ENCODE measurements at regions not wholly inside any gene's neighbourhood (a gene's known extent, or its start where the extent isn't known, plus 50 kb on each side); places are given as distances from the start of the nearest gene placed in this dataset.

DNA sequence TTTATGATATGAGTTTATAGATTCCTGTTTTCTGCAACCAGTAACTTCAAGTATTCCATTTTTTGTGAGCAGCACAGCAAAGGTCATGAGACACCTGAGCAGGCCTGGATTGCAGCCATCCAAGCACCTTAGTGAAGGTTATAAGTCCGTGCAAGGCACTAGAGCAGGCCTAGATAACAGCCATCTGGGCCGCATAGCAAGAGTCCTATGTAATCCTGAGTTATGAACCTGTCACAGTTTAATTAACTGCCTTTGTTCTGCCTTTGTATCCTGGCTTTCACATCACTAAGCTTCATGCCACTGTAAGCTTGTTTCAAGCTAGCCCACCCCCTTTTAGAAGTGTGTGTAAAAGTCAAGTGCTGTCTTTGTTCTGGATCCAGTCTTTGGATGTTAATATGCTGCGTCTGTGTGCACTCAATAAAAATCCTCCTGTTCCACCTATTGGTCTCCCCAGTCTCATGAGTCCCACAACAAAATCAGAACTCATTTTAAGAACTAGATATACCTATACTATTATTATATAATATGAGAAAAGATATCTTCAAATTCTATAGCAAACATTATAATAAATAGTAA lies 556.2 kb upstream of the CHRM3 start:
- H3K4me3 ChIP-seq (ENCODE audit: low read length) = no peak overlapping the region
- no peak for TF ChIP-seq EZH2phosphoT487 (IDR thresholded peaks at IDR 0.05; ENCODE audit: low read length)
- TF ChIP-seq EZH2 (optimal IDR thresholded peaks at IDR 0.05; ENCODE audit: low read depth, low read length) = no peak
- TF ChIP-seq, protein P1, sequence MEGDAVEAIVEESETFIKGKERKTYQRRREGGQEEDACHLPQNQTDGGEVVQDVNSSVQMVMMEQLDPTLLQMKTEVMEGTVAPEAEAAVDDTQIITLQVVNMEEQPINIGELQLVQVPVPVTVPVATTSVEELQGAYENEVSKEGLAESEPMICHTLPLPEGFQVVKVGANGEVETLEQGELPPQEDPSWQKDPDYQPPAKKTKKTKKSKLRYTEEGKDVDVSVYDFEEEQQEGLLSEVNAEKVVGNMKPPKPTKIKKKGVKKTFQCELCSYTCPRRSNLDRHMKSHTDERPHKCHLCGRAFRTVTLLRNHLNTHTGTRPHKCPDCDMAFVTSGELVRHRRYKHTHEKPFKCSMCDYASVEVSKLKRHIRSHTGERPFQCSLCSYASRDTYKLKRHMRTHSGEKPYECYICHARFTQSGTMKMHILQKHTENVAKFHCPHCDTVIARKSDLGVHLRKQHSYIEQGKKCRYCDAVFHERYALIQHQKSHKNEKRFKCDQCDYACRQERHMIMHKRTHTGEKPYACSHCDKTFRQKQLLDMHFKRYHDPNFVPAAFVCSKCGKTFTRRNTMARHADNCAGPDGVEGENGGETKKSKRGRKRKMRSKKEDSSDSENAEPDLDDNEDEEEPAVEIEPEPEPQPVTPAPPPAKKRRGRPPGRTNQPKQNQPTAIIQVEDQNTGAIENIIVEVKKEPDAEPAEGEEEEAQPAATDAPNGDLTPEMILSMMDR (IDR thresholded peaks at IDR 0.05; ENCODE audit: low read length) = no peak
- no peak overlapping the region for H3K27ac ChIP-seq (ENCODE audit: low read length)
- no peaks in the 10 kb centered on the region for H3K4me1 ChIP-seq (ENCODE audit: low read length)
- H3K27me3 ChIP-seq (replicated peaks; ENCODE audit: insufficient read depth, low read length) = no peaks in the 10 kb centered on the region
- no peaks in the 10 kb centered on the region for H3K36me3 ChIP-seq (replicated peaks; ENCODE audit: insufficient read depth, low read length)
- H3F3A ChIP-seq (ENCODE audit: insufficient read depth, low read length) = no peaks in the 10 kb centered on the region
- H3K4me2 ChIP-seq (ENCODE audit: low read depth, low read length) = no peak overlapping the region
- no peaks in the 10 kb centered on the region for H3K79me2 ChIP-seq (ENCODE audit: low read length)
- H4K20me1 ChIP-seq (ENCODE audit: insufficient read depth, low read length) = no peaks in the 10 kb centered on the region
- no peaks in the 10 kb centered on the region for H3K9me2 ChIP-seq (replicated peaks; ENCODE audit: insufficient read depth, low read length)
- no peak for DNase-seq
- no peak overlapping the region for H3K9ac ChIP-seq (ENCODE audit: low read length)
- no peaks in the 10 kb centered on the region for H3K9me3 ChIP-seq (replicated peaks; ENCODE audit: insufficient read depth, low read length)
- no peak overlapping the region for H2AFZ ChIP-seq (ENCODE audit: low read length)

DNA sequence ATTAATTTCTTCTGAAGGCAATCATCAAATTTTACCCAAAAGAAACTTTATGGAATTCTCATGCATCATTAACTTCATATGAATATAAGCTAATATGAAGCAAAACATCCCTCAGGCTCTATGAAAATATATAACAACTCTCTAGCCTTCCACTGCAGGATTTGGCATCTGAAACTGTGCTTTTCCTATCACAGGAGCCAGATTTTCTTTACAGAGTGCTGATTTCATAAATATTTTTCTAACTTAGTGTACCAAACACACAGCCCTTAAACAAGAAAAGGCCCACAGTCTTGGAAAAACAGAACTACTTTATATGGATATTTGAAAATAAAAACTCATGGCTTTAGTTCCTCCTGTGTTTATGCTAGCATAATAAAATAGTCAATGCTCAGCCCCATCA lies 559.5 kb upstream of the CHRM3 start:
- no peak for TF ChIP-seq EZH2phosphoT487 (IDR thresholded peaks at IDR 0.05; ENCODE audit: low read length)
- Histone ChIP-seq H3K27ac (ENCODE audit: low read length) (no peak overlapping the region), H3F3A (ENCODE audit: insufficient read depth, low read length) (no peaks in the 10 kb centered on the region), H3K36me3 (replicated peaks; ENCODE audit: insufficient read depth, low read length) (no peaks in the 10 kb centered on the region), H3K79me2 (ENCODE audit: low read length) (no peaks in the 10 kb centered on the region), H3K4me1 (ENCODE audit: low read length) (0 out of 2 replicates have a peak, but pooled peaks cover 3% of the 10 kb centered on the region), H3K27me3 (replicated peaks; ENCODE audit: insufficient read depth, low read length) (no peaks in the 10 kb centered on the region), H3K4me3 (ENCODE audit: low read length) (no peak overlapping the region), H3K4me2 (ENCODE audit: low read depth, low read length) (no peak overlapping the region), H4K20me1 (ENCODE audit: insufficient read depth, low read length) (no peaks in the 10 kb centered on the region), H3K9me3 (replicated peaks; ENCODE audit: insufficient read depth, low read length) (no peaks in the 10 kb centered on the region), H3K9ac (ENCODE audit: low read length) (no peak overlapping the region), H2AFZ (ENCODE audit: low read length) (no peak overlapping the region), H3K9me2 (replicated peaks; ENCODE audit: insufficient read depth, low read length) (no peaks in the 10 kb centered on the region)
- DNase-seq = no peak

DNA sequence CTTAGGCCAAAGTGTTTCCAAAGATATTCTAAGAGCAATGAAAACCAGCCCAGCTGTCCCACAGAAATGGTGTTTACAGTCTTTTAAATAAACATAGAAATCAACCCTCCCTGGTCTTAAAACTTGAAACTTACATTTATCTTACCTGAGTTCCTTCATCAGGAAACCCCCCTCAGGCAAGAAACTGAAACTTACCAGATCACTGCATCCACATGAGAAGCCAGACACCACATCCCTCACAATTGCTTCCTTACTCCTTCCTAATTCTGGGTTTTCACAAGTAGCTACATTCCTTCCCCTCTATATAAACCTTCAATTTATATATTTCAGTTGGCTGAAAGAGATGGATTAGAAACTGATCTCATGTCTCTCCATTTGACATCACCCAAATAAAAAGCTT lies 563.0 kb upstream of the CHRM3 start:
- Histone ChIP-seq H3K4me3 (ENCODE audit: low read length) (no peak overlapping the region), H3K4me2 (ENCODE audit: low read depth, low read length) (no peak overlapping the region), H3K27me3 (replicated peaks; ENCODE audit: insufficient read depth, low read length) (no peaks in the 10 kb centered on the region), H3K36me3 (replicated peaks; ENCODE audit: insufficient read depth, low read length) (no peaks in the 10 kb centered on the region), H3K79me2 (ENCODE audit: low read length) (no peaks in the 10 kb centered on the region), H3K27ac (ENCODE audit: low read length) (no peak overlapping the region), H3K9me3 (replicated peaks; ENCODE audit: insufficient read depth, low read length) (no peaks in the 10 kb centered on the region), H3K9me2 (replicated peaks; ENCODE audit: insufficient read depth, low read length) (no peaks in the 10 kb centered on the region), H3K9ac (ENCODE audit: low read length) (no peak overlapping the region), H2AFZ (ENCODE audit: low read length) (no peak overlapping the region), H3F3A (ENCODE audit: insufficient read depth, low read length) (no peaks in the 10 kb centered on the region), H4K20me1 (ENCODE audit: insufficient read depth, low read length) (no peaks in the 10 kb centered on the region), H3K4me1 (ENCODE audit: low read length) (0 out of 2 replicates have a peak, but pooled peaks cover 3% of the 10 kb centered on the region)
- TF ChIP-seq EZH2phosphoT487 (IDR thresholded peaks at IDR 0.05; ENCODE audit: low read length) (no peak), EZH2 (optimal IDR thresholded peaks at IDR 0.05; ENCODE audit: low read depth, low read length) (no peak)
- TF ChIP-seq, protein P1 (IDR thresholded peaks at IDR 0.05; ENCODE audit: low read length) = no peak
- peak; percentile 8 for DNase-seq

DNA sequence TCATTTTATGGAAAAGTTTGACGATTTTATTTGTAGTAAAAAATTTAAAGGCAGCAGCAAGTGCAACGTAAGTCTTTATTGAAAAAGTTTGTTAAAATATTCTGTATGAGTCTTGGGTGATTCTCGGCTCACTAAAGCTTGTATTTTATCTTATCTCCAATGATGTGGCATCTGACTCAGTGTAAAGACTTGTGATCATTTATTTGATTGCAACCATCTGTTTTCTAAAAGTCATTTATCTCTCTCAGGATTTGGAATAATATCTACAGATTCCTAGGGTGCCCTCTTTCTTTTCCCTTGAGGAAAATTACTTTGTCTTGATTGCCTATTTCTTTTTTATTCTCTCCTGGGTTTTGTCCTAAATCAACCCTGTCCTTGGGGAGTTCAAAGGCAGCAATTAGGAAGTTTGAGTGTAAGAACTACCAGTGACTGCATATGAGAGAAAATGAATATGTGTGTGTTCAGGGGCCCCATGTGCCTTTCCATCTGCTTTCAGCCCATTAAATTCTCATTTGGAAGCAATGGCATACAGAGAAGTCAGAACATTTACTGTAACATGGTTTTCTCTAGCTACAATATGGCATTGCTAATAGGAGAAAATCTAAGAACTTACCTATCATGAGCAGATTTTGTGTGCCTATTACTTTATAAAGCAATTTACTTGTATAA lies 575.0 kb upstream of the CHRM3 start:
- H3K4me3 ChIP-seq (ENCODE audit: low read length) = no peak overlapping the region
- TF ChIP-seq EZH2phosphoT487 (IDR thresholded peaks at IDR 0.05; ENCODE audit: low read length) (no peak), EZH2 (optimal IDR thresholded peaks at IDR 0.05; ENCODE audit: low read depth, low read length) (no peak)
- TF ChIP-seq, protein P1 (IDR thresholded peaks at IDR 0.05; ENCODE audit: low read length) = no peak
- H3K9me3 ChIP-seq (replicated peaks; ENCODE audit: insufficient read depth, low read length) = no peaks in the 10 kb centered on the region
- H3K4me1 ChIP-seq (ENCODE audit: low read length) = no peaks in the 10 kb centered on the region
- H3K27me3 ChIP-seq (replicated peaks; ENCODE audit: insufficient read depth, low read length) = no peaks in the 10 kb centered on the region
- H3K9ac ChIP-seq (ENCODE audit: low read length) = no peak overlapping the region
- no peak overlapping the region for H3K27ac ChIP-seq (ENCODE audit: low read length)
- no peaks in the 10 kb centered on the region for H4K20me1 ChIP-seq (ENCODE audit: insufficient read depth, low read length)
- no peak overlapping the region for H3K4me2 ChIP-seq (ENCODE audit: low read depth, low read length)
- no peaks in the 10 kb centered on the region for H3F3A ChIP-seq (ENCODE audit: insufficient read depth, low read length)
- no peaks in the 10 kb centered on the region for H3K36me3 ChIP-seq (replicated peaks; ENCODE audit: insufficient read depth, low read length)
- DNase-seq = no peak
- H2AFZ ChIP-seq (ENCODE audit: low read length) = no peak overlapping the region
- H3K9me2 ChIP-seq (replicated peaks; ENCODE audit: insufficient read depth, low read length) = no peaks in the 10 kb centered on the region
- H3K79me2 ChIP-seq (ENCODE audit: low read length) = no peaks in the 10 kb centered on the region

Measured in MM.1S (cell line).